OCI-LY1 (cell line): ENCODE measurements at regions not wholly inside any gene's neighbourhood (a gene's known extent, or its start where the extent isn't known, plus 50 kb on each side); places are given as distances from the start of the nearest gene placed in this dataset.

Experiments
- CTCF ChIP-seq: fragments of 200-600 bp; sonication (generic), shearing (Covaris generic); IDR thresholded peaks from 2 replicates; pipeline ENCODE4 v1.5.1; 2017; ENCODE audit warnings: mild to moderate bottlenecking, antibody characterized with exemption, low read length, moderate library complexity, mixed read lengths
- EZH2 ChIP-seq: fragments of 200-600 bp; sonication (generic), shearing (Covaris generic); IDR thresholded peaks from 2 replicates; pipeline ENCODE4 v1.8.0; 2017; ENCODE audit warnings: borderline replicate concordance, mixed run types, mild to moderate bottlenecking, antibody characterized with exemption, low read length, moderate library complexity, mixed read lengths

DNA sequence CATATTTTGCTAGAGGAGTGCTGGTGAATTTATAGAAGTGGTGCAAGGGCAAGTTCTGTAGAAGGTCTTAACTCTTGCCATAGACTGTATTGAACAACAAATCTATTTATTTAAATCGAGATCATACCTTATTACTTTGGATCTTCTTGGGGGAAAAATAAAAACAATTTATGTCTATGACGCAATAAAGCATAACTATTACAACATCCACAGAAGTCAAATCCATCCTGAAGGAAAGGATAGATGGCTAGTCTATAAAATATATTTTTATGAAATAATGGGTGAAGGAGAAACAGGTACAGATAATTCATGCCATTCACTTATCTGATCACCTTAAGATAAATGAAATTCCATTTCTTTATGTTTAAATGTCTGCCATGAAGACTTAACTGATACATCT is 1168.8 kb upstream of the AGA start:
- TF ChIP-seq CTCF (no peak), EZH2 (no peak)
